A673 (cell line): ENCODE measurements at regions not wholly inside any gene's neighbourhood (a gene's known extent, or its start where the extent isn't known, plus 50 kb on each side); places are given as distances from the start of the nearest gene placed in this dataset.
"Not testable (repeated sequence)": the region's sequence is repeated elsewhere in the genome, so short reads cannot be mapped to it uniquely, and the experiment has no call there.

ENCODE experiments used
- BruUV-seq: library from RNA; stranded (reverse); fragments of 400-500 nt; replicated peaks from 2 replicates; lab custom pipeline; 2021; lab: Mats Ljungman, UMichigan
- CTCF ChIA-PET: fragments of 300-600 bp; sonication (Branson Sonifier 250); formaldehyde crosslinking; loops from one replicate; lab custom pipeline; 2022; ENCODE audit warnings: antibody characterized with exemption; lab: Charles Lee
- POLR2A ChIA-PET: fragments of 300-600 bp; sonication (Branson Sonifier 250); formaldehyde crosslinking; loops from one replicate; lab custom pipeline; 2022; ENCODE audit warnings: antibody characterized with exemption; ENCODE audit not compliant: low non-redundant PET; lab: Charles Lee
- DNase-seq: peaks from one replicate; pipeline ENCODE4 v3.0.0-alpha.2; 2015; ENCODE audit warnings: low spot score
- H3K27ac ChIP-seq: fragments of 200-600 bp; sonication (generic); 2 replicates; pipeline ENCODE4 v1.5.1; 2016; ENCODE audit warnings: mixed run types, low read depth, mild to moderate bottlenecking, mixed read lengths, antibody characterized with exemption, low read length; ENCODE audit not compliant: poor library complexity, severe bottlenecking
- H3K27me3 ChIP-seq: fragments of 200-600 bp; sonication (generic); replicated peaks from 2 replicates; pipeline ENCODE4 v1.6.1; 2017; ENCODE audit warnings: mixed run types, low read depth, mild to moderate bottlenecking, mixed read lengths, antibody characterized with exemption, low read length; ENCODE audit not compliant: insufficient read depth, poor library complexity
- H3K36me3 ChIP-seq: fragments of 200-600 bp; sonication (generic); 2 replicates; pipeline ENCODE4 v1.6.1; 2016; ENCODE audit warnings: mixed run types, mild to moderate bottlenecking, mixed read lengths, antibody characterized with exemption, low read length; ENCODE audit not compliant: insufficient read depth, poor library complexity, severe bottlenecking
- H3K4me1 ChIP-seq: fragments of 200-600 bp; sonication (generic); 2 replicates; pipeline ENCODE4 v1.6.1; 2017; ENCODE audit warnings: mixed run types, mild to moderate bottlenecking, mixed read lengths, antibody characterized with exemption, low read length; ENCODE audit not compliant: insufficient read depth, poor library complexity, severe bottlenecking
- H3K4me3 ChIP-seq: fragments of 200-600 bp; sonication (generic); 2 replicates; pipeline ENCODE4 v1.5.1; 2016; ENCODE audit warnings: low read depth, mixed run types, mild to moderate bottlenecking, mixed read lengths, low read length; ENCODE audit not compliant: poor library complexity, severe bottlenecking
- H3K9me3 ChIP-seq: fragments of 200-600 bp; sonication (generic); 2 replicates; pipeline ENCODE4 v1.6.1; 2016; ENCODE audit warnings: mixed run types, low read depth, mild to moderate bottlenecking, mixed read lengths, antibody characterized with exemption, low read length; ENCODE audit not compliant: poor library complexity, severe bottlenecking
- CTCF ChIP-seq: fragments of 300-800, 200-600 bp; sonication (generic); conservative IDR thresholded peaks from 2 replicates; pipeline ENCODE4 v1.5.1; 2017; ENCODE audit warnings: low read depth, mild to moderate bottlenecking, antibody characterized with exemption, low read length, moderate library complexity, mixed read lengths
- EZH2 ChIP-seq: fragments of 200-600 bp; sonication (generic); IDR thresholded peaks from 2 replicates; pipeline ENCODE4 v1.6.1; 2017; ENCODE audit warnings: borderline replicate concordance, low read depth, mild to moderate bottlenecking, mixed read lengths, antibody characterized with exemption, low read length; ENCODE audit not compliant: poor library complexity, severe bottlenecking
- intact Hi-C: fragments of 100-400 bp; cut with micrococcal nuclease; formaldehyde crosslinking; loops from one replicate; pipeline ENCODE4 v1.10.0; 2022; ENCODE audit not compliant: unreplicated experiment

GRCh38 chrX:122133478-122133877, 1050.6 kb upstream of the GRIA3 start:
- Histone ChIP-seq H3K27me3 (no peaks in the 10 kb centered on the region), H3K4me1 (no peaks in the 10 kb centered on the region), H3K4me3 (no peak overlapping the region), H3K36me3 (no peaks in the 10 kb centered on the region), H3K27ac (no peak overlapping the region), H3K9me3 (no peaks in the 10 kb centered on the region)
- ChIA-PET CTCF (no interaction called here), POLR2A (no interaction called here)
- BruUV-seq = no TSS peak
- intact Hi-C loops = no loop called here
- no peak for DNase-seq
- TF ChIP-seq EZH2 = no peak
- TF ChIP-seq CTCF = no peak

DNA sequence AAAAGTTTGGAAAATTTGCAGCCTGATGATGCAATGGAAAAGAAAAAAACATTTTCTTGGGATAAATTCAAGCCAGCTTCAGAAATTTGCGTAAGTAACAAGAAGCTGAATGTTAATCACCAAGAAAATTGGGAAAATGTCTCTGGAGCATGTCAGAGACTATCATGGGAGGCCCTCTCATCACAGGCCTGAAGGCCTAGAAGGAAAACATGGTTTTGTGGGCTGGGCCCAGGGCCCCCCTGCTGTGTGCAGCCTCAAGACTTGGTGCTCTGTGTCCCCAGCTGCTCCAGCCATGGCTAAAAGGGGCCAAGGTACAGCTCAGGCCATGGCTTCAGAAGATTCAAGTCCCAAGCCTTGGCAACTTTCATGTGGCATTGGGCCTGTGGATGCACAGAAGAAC, 1049.8 kb upstream of the GRIA3 start:
- H3K27ac ChIP-seq = no peak overlapping the region
- H3K27me3 ChIP-seq = no peaks in the 10 kb centered on the region
- no peak for TF ChIP-seq CTCF
- TF ChIP-seq EZH2 = no peak
- ChIA-PET POLR2A (no interaction called here), CTCF (no interaction called here)
- no peaks in the 10 kb centered on the region for H3K36me3 ChIP-seq
- intact Hi-C loops = no loop called here
- no TSS peak for BruUV-seq
- no peaks in the 10 kb centered on the region for H3K4me1 ChIP-seq
- no peaks in the 10 kb centered on the region for H3K9me3 ChIP-seq
- no peak for DNase-seq
- no peak overlapping the region for H3K4me3 ChIP-seq

DNA sequence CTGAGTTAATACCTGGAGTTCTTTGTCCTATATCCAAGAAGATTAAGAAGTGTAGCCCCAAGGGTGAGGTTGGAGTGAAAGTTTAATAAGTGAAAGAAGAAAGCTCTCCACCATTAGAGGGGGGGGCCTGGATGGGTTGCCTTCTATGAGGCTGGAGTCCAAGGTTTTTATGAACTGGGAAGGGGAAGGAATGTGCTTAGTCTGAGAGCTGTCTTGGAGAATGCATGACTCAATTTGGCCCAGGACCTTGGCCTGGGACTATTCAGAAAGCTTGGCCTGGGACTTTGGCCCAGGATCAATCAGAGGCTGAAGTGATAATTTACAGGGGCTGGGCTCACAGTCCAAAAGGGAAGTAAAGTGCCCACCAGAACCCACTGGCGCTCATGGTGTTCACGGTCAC, 1049.0 kb upstream of the GRIA3 start:
- Histone ChIP-seq H3K4me3 (no peak overlapping the region), H3K27ac (no peak overlapping the region), H3K4me1 (no peaks in the 10 kb centered on the region), H3K9me3 (no peaks in the 10 kb centered on the region), H3K36me3 (no peaks in the 10 kb centered on the region), H3K27me3 (no peaks in the 10 kb centered on the region)
- no TSS peak for BruUV-seq
- ChIA-PET CTCF (no interaction called here), POLR2A (no interaction called here)
- DNase-seq = no peak
- TF ChIP-seq EZH2 (no peak), CTCF (no peak)
- intact Hi-C loops = no loop called here

DNA sequence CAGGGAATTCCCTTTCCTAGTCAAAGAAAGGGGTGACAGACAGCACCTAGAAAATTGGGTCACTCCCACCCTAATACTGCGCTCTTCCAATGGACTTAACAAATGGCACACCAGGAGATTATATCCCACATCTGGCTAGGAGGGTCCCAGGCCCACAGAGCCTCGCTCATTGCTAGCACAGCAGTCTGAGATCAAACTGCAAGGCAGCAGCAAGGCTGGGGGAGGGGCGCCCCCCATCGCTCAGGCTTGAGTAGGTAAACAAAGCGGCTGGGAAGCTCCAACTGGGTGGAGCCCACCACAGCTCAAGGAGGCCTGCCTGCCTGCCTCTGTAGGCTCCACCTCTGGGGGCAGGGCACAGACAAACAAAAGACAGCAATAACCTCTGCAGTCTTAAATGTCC, 1043.9 kb upstream of the GRIA3 start:
- intact Hi-C loops, BruUV-seq, POLR2A ChIA-PET, H3K4me1 ChIP-seq, H3K27me3 ChIP-seq, H3K4me3 ChIP-seq, H3K9me3 ChIP-seq, H3K36me3 ChIP-seq, DNase-seq, CTCF ChIA-PET, H3K27ac ChIP-seq: not testable (repeated sequence)
